ENCODE measurements at regions not wholly inside any gene's neighbourhood (a gene's known extent, or its start where the extent isn't known, plus 50 kb on each side); places are given as distances from the start of the nearest gene placed in this dataset.

DNA sequence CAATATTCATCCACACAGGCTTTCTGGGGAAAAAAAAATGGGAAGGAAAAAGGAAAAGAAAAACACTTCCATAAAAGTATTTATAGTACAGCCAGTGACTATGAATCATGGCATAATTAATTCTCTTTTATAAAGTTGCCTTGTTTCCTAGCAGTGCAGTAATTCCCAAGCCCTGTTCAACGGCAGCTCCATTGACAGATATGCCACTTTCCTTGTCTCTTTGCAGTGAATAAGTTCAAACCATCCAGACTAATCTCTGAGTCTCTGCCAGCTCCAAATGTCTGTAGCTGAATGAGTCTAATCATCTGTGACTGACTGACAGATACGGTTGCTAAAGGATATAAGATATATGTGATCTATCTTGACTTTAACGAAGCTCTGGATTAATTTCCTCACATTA, 52.9 kb upstream of the KCNJ16 start:
- ChIA-PET POLR2A (no interaction called here), CTCF (no interaction called here)
- no peaks in the 10 kb centered on the region for H3K4me1 ChIP-seq (ENCODE audit: control insufficient read depth in 1 of 2, extremely low read depth in 1 of 2, insufficient read depth in 2 of 2, low read length in 2 of 2)
- Mint-ChIP-seq H3K9me3 (peaks cover 0 to 5% (median 0%) of the 10 kb centered on the region in 3 donors), H3K27me3 (no peaks in the 10 kb centered on the region), H3K4me1 (no peaks in the 10 kb centered on the region), H3K4me3 (no peak overlapping the region), H3K27ac (no peak overlapping the region), H3K36me3 (no peaks in the 10 kb centered on the region)
- DNase-seq (no peak), ATAC-seq (replicated peaks in 1 of 4) (no peak)
- no peak overlapping the region for H3K4me3 ChIP-seq (ENCODE audit: control insufficient read depth in 1 of 2, extremely low read depth in 1 of 2, low read length in 1 of 2)
- WGBS (ENCODE audit: insufficient coverage): no CpG with 5 or more reads among the region's 3 CpGs
- no peaks in the 10 kb centered on the region for H3K9me3 ChIP-seq
- H3K27ac ChIP-seq (ENCODE audit: low read length): no peak overlapping the region
- H3K27me3 ChIP-seq (replicated peaks in 1 of 2; ENCODE audit: control insufficient read depth in 2 of 2, extremely low read depth in 1 of 2, insufficient read depth in 2 of 2, low read length in 1 of 2): no peaks in the 10 kb centered on the region
- H3K36me3 ChIP-seq (ENCODE audit: control insufficient read depth in 2 of 2, extremely low read depth in 1 of 2, insufficient read depth in 1 of 2, low read length in 1 of 2): no peaks in the 10 kb centered on the region

DNA sequence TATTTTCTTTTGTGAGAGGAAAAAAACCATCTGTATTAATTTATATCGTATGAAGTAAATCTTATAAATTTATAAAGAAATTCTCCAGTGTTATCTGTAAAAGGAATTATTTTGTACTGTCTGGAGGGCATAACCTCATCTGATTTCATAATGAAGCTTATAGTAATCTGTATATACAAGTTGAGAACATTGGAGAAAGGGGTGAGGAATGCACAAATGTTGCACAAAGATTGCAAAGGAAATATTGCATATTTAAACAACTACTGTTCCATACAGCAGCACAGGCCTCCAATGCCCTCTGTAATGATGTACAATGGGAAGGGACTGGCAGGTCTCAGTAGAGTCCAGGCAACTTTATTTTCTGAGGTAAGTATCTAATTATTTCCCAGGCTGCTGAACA, 50.8 kb upstream of the KCNJ16 start:
- ChIA-PET CTCF (no interaction called here), POLR2A (no interaction called here)
- DNase-seq: no peak
- peaks cover 0 to 3% of the 10 kb centered on the region in 2 experiments for H3K27me3 ChIP-seq (replicated peaks in 1 of 2; ENCODE audit: control insufficient read depth in 2 of 2, extremely low read depth in 1 of 2, insufficient read depth in 2 of 2, low read length in 1 of 2)
- Mint-ChIP-seq H3K9me3 (peaks cover 0 to 6% (median 5%) of the 10 kb centered on the region in 3 donors), H3K36me3 (no peaks in the 10 kb centered on the region), H3K27me3 (no peaks in the 10 kb centered on the region), H3K27ac (no peak overlapping the region), H3K4me3 (no peak overlapping the region), H3K4me1 (no peaks in the 10 kb centered on the region)
- H3K27ac ChIP-seq (ENCODE audit: low read length): no peak overlapping the region
- ATAC-seq (replicated peaks in 1 of 4): no peak
- H3K4me3 ChIP-seq (ENCODE audit: control insufficient read depth in 1 of 2, extremely low read depth in 1 of 2, low read length in 1 of 2): no peak overlapping the region
- H3K9me3 ChIP-seq: no peaks in the 10 kb centered on the region
- H3K4me1 ChIP-seq (ENCODE audit: control insufficient read depth in 1 of 2, extremely low read depth in 1 of 2, insufficient read depth in 2 of 2, low read length in 2 of 2): no peaks in the 10 kb centered on the region
- no CpG with 5 or more reads among the region's 1 CpG for WGBS (ENCODE audit: insufficient coverage)
- H3K36me3 ChIP-seq (ENCODE audit: control insufficient read depth in 2 of 2, extremely low read depth in 1 of 2, insufficient read depth in 1 of 2, low read length in 1 of 2): no peaks in the 10 kb centered on the region

All from T-cell (primary cell).